ENCODE measurements at regions not wholly inside any gene's neighbourhood (a gene's known extent, or its start where the extent isn't known, plus 50 kb on each side); places are given as distances from the start of the nearest gene placed in this dataset.

DNA sequence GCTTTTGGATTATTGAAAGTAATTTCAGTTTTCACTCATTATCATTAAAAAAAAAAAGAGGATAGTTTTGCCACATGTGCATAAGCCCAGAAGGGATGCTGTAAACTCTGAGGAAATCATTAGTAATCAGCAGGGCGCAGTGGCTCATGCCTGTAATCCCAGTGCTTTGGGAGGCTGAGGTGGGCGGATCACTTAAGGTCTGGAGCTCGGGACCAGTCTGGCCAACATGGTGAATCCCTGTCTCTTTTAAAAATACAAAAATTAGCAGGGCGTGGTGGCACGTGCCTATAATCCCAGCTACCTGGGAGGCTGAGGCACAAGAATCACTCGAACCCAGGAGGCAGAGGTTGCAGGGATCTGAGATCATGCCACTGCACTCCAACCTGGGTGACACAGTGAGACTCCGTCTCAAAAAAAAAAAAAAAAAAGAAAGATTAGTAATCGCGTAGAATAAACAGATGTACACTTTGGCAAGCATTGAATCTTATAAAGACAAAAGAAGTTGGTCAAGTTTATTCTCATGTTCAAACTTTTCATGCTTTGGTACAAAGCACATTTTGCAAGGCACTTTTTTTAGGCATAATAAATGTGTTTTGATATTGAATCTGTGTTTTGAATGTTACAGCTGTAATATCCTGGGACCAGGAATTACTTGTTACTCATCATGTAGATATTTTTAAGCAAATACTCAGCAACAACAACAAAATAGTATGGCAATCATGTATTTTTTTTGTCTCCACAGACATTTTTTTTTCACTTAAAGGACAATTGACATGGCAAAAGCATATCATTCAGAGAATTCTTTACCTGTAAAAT is 93.2 kb upstream of the AGTR1 start:
- no peak for DNase-seq

DNA sequence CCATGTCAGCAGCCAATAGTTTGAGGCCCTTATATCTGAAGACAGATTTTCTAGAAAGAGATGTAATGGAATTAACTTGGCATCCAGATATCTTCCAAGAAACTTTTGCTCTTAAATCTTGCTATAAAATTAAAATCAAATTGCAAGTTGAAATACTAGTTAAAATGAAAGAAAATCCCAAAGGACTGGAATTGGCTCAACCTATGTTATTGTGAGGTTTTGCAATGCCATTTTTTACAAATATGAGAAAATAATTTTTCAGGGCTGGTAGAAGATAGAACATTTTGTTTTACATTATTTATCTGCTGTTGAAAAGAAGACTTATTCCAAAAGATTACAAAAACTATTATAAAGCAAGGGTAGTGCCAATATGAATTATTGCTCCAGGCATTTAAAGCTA is 92.2 kb upstream of the AGTR1 start:
- no peak for DNase-seq

DNA sequence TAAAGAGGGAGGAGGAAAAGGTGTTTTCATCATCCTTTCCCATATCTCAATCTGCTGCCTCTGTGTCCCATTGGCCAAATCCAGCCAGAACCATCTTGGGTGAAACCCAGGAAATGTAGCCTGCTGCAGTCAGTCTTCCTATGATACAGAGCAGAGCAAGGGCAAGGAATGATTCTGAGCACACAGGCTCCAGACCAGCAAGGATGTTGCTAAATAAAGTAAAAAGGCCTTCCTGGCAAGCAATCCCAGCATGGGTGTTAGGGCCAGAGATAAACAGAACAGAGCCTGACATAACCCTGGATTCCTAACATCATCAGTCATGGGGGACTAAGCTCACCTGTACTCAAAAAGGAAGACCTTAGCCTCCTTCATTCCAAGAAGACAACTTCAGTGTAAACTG is 90.7 kb upstream of the AGTR1 start:
- no peak for DNase-seq

DNA sequence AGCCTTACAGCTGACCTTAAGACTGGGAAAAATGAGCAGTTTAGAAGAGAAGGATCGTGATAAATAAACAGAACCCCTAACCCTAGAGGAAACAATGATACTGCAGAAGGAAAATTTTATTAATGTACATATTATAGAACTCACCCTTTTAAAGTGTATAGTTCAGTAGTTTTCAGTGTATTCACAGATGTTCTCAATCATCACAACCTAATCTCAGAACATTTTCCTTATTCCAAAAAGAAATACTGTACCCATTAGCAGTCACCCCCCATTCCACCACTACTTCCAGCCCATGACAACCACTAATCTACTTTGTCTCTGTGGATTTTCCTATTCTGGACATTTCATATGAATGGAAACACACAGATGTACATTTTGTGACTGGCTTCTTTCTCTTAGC is 90.2 kb upstream of the AGTR1 start:
- DNase-seq: no peak

GRCh38 chr3:148612278-148612677 is 85.4 kb upstream of the AGTR1 start:
- DNase-seq: no peak

DNA sequence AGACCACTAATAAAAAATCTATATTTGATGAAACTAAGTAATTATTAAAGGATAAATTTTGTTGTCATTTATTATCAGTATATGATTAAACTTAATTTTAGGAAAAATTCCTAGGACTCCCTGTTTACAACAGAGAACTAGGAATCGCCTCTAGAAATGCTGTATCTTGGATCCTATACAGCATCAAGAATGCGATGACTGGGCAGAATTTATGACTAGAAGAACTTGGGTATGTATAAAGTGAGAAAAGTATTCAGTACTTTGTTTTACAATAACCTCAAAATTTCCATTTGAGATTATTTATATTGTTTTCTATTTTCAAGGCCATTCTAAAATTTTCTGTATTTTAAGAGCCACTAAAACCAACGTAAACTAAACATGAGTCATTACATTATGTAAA is 82.3 kb upstream of the AGTR1 start:
- DNase-seq: no peak

DNA sequence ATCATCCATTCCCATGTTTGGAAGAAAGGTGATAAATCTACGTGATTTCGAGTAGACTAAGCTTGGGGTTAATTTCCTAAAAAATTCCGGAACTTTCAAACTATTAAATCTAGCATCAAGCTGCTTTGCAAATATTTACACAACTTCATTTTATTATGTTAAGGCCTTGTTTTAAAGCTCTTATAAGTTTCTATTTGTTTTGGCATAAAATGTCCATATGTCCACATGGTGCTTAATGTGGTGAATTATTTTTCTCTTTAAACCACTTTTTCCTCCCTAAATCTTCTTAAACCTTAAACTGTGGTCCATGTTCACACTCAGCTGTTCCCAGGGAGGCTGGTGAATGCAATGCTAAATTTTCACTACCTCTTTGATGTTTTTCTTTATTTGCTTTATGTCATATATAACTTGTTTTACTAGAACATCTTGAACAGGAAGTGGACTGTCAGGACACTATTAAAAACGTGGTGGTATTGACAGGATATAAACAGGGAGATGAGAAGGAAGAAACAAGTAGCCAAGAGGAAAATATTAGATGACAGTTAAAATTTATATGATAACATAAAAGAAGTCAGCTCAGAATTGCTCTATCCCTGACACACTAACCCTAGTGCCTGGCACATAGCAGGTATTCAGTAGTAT is 72.5 kb upstream of the AGTR1 start:
- no peak for DNase-seq

DNA sequence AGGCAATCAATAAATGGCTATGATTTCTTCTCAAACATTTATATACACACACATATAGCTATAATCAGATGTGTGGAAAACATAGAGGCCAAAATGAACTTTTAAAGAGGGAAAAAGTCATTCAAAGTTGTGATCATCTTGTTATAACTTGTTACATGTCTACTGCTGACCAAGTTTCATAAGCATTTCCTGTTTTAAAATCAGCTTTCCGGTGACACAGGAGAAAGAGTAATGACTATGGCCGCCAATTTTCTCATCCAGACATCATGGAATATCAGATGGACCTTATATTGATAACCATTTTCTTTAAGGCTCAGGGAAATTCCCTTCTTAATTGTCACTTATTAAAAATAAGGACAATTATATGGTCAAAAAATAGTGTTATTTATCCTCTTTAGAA is 71.7 kb upstream of the AGTR1 start:
- DNase-seq: no peak

DNA sequence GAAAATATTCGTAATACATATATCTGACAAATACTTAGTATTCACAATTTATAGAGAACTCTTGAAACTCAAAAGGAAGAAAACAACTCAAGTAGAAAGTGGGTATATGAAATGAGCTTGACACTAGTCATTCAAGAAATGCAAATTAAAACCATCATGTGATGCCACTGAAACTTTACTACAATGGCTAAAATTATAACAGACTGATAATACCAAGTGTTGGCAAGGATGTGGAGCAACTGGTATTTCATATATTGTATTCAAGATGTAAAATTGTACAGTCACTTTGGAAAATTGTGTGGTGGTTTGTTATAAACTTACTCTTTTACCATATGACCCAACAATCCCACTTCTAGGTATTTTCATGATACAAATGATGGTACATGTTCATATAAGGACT is 68.7 kb upstream of the AGTR1 start:
- DNase-seq: no peak

GRCh38 chr3:148631124-148631903 is 66.4 kb upstream of the AGTR1 start:
- peak in 1 of 2 experiments; percentile 5 for DNase-seq

GRCh38 chr3:148641722-148642121 is 56.0 kb upstream of the AGTR1 start:
- peak in 1 of 2 experiments; percentile 2 for DNase-seq

DNA sequence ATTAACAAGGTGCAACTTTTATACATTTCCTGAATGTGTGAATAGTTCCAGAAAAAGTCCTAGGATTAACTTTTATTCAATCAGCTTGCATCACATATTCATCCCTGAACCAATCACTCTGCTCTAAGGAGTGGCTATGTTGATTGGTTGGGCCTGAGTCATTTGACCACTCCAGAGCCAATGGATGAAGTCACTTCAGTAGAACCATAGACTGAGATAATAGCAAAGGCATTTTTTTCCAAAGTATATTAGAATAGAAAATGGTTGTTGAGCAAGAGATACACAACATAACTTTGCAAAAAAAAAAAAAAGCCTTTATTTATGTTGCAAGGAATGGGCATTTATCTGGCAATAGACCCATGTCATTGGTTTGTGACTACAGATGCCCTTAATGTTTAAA is 55.5 kb upstream of the AGTR1 start:
- DNase-seq: no peak

DNA sequence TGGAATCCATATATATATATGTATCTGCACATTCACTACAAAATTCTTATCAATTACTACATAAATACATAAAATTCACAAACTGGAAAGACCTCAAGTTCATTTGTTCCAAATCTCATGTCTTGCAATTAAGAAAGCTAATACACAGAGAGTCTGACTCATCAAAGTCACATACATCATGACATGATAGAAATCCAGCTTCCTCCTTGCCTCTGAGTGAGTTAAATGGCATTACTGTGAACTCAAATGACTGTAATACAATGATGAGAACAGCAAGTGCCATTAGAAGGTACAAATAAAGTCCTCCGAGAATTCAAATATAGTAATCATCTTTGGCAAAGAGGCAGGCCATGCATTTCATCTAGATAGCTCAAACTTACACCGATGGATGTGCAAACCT is 55.1 kb upstream of the AGTR1 start:
- DNase-seq: peak in 1 of 2 experiments; percentile 27

DNA sequence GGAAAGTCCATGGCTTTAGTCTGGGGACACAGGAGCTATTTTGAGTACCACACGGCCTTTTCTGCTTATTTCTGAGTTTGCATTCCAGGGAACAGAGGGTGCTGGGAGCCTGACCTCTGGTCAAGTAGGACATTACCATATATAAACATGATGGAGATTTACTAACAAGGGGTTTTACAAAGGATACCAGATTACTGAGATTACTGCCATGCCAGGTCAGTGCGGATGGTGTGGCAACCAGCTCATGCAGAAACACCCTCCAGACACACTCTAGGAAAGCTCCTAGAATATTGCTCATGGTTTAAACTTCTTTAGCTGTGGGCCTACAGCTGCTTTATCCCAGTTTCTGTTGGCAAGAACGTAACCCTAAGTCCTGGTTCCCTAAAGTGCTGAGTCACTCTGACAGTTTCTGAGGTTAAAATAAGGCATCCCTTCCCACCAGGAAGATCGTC is 54.3 kb upstream of the AGTR1 start:
- no peak for DNase-seq

- no peak for DNase-seq
These were observed 51.5 kb upstream of the AGTR1 start for GRCh38 chr3:148646126-148646665.
